Activated CD8-positive, alpha-beta T cell treated with anti-CD3 and anti-CD28 coated beads for 36 hours (primary cell): ENCODE measurements at regions not wholly inside any gene's neighbourhood (a gene's known extent, or its start where the extent isn't known, plus 50 kb on each side); places are given as distances from the start of the nearest gene placed in this dataset.

Source experiments
- ATAC-seq: fragments of 200-7000 bp; cut with Tn5 transposase; one replicate; pipeline ENCODE4 v1.10.0; 2021; ENCODE audit warnings: mild to moderate bottlenecking, moderate library complexity
- CTCF ChIA-PET: fragments of 350-600 bp; sonication (Branson Sonifier 250); formaldehyde crosslinking; loops from one replicate; lab custom pipeline; 2021; ENCODE audit warnings: antibody characterized with exemption; lab: Charles Lee
- POLR2A ChIA-PET: fragments of 350-600 bp; sonication (Branson Sonifier 250); formaldehyde crosslinking; loops from one replicate; lab custom pipeline; 2021; ENCODE audit warnings: antibody characterized with exemption; lab: Charles Lee
- DNase-seq: peaks from one replicate; pipeline ENCODE4 v3.0.0-alpha.2; 2020
- H3K27ac Mint-ChIP-seq: one replicate; pipeline ENCODE4 v1.8.0; 2021; ENCODE audit warnings: mild to moderate bottlenecking, mixed read lengths
- H3K27me3 Mint-ChIP-seq: one replicate; pipeline ENCODE4 v1.8.0; 2021; ENCODE audit warnings: mixed read lengths
- H3K36me3 Mint-ChIP-seq: one replicate; pipeline ENCODE4 v1.8.0; 2021; ENCODE audit warnings: low read depth, mixed read lengths
- H3K4me1 Mint-ChIP-seq: one replicate; pipeline ENCODE4 v1.8.0; 2021; ENCODE audit warnings: low read depth, mixed read lengths
- H3K4me3 Mint-ChIP-seq: one replicate; pipeline ENCODE4 v1.8.0; 2021; ENCODE audit warnings: mild to moderate bottlenecking, moderate library complexity, mixed read lengths
- H3K9me3 Mint-ChIP-seq: one replicate; pipeline ENCODE4 v1.8.0; 2021; ENCODE audit warnings: mixed read lengths
- intact Hi-C: fragments of 100-400 bp; cut with micrococcal nuclease; formaldehyde crosslinking; loops from one replicate; pipeline ENCODE4 v1.10.0; 2022
- TF ChIP-seq, protein P1 (sequence below): fragments of 200-600 bp; IDR thresholded peaks from one replicate; pipeline ENCODE4 v1.8.0; 2022; ENCODE audit warnings: antibody characterized with exemption, mild to moderate bottlenecking

- Mint-ChIP-seq H3K9me3 (no peaks in the 10 kb centered on the region), H3K4me1 (no peaks in the 10 kb centered on the region), H3K36me3 (no peaks in the 10 kb centered on the region), H3K27ac (no peak overlapping the region), H3K4me3 (no peak overlapping the region), H3K27me3 (no peaks in the 10 kb centered on the region)
- ChIA-PET POLR2A (no interaction called here), CTCF (no interaction called here)
- ATAC-seq = no peak
- intact Hi-C loops = no loop called here
- DNase-seq = no peak
- TF ChIP-seq, protein P1, sequence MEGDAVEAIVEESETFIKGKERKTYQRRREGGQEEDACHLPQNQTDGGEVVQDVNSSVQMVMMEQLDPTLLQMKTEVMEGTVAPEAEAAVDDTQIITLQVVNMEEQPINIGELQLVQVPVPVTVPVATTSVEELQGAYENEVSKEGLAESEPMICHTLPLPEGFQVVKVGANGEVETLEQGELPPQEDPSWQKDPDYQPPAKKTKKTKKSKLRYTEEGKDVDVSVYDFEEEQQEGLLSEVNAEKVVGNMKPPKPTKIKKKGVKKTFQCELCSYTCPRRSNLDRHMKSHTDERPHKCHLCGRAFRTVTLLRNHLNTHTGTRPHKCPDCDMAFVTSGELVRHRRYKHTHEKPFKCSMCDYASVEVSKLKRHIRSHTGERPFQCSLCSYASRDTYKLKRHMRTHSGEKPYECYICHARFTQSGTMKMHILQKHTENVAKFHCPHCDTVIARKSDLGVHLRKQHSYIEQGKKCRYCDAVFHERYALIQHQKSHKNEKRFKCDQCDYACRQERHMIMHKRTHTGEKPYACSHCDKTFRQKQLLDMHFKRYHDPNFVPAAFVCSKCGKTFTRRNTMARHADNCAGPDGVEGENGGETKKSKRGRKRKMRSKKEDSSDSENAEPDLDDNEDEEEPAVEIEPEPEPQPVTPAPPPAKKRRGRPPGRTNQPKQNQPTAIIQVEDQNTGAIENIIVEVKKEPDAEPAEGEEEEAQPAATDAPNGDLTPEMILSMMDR = no peak
Measured at GRCh38 chr3:40850861-40851260, 326.1 kb downstream of the ZNF621 start.

- CTCF ChIA-PET = no interaction called here
- Mint-ChIP-seq H3K27ac (no peak overlapping the region), H3K4me1 (no peaks in the 10 kb centered on the region), H3K27me3 (no peaks in the 10 kb centered on the region), H3K9me3 (no peaks in the 10 kb centered on the region), H3K4me3 (no peak overlapping the region), H3K36me3 (no peaks in the 10 kb centered on the region)
- no peak for ATAC-seq
- POLR2A ChIA-PET = no interaction called here
- TF ChIP-seq, protein P1 = no peak
- intact Hi-C loops = no loop called here
- DNase-seq = no peak
Measured at GRCh38 chr3:40851836-40852235, 327.1 kb downstream of the ZNF621 start.

DNA sequence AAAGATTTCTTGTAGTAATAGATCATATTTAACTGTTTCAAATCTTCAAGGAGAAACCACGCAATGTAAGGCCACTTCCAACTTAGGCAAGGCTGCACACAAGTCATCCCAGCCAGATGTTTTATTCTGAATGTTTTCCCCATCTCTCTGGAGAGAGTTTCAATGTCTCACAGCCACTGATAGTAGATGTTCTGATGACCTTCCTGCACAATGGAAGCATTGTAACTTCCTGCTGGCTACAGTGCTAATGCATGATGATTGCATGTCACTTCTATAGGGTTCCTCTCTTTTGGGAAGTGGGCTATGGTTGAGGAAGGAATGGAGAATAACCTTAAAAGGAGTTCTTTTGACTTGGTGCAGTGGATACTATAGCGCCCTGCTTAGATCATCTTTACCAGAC is 328.0 kb downstream of the ZNF621 start:
- Mint-ChIP-seq H3K36me3 (no peaks in the 10 kb centered on the region), H3K9me3 (no peaks in the 10 kb centered on the region), H3K4me3 (no peak overlapping the region), H3K27me3 (no peaks in the 10 kb centered on the region), H3K27ac (no peak overlapping the region), H3K4me1 (no peaks in the 10 kb centered on the region)
- ATAC-seq (no peak), DNase-seq (no peak)
- CTCF ChIA-PET = no interaction called here
- POLR2A ChIA-PET = no interaction called here
- TF ChIP-seq, protein P1 = no peak
- intact Hi-C loops = no loop called here

DNA sequence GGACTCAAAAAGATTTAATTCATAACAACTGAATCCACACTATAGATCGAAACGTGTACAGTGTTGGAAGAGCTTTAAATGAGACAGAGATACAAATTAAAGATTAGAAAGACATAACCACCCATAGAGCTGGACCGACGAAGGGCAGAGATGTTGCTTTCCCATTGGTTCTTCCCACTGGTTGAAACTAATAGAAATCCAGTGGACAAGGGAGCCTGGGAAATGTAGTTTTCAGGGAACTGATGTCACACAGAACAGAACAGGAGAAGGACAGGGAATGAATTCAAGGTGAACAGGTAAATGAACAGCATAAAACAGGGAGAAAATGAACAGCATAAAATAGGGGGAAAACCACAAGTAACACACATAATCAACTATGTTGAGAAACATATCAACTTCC is 328.7 kb downstream of the ZNF621 start:
- no peak for DNase-seq
- no peaks in the 10 kb centered on the region for H3K9me3 Mint-ChIP-seq
- no peak overlapping the region for H3K4me3 Mint-ChIP-seq
- ChIA-PET CTCF (no interaction called here), POLR2A (no interaction called here)
- TF ChIP-seq, protein P1 = no peak
- no peaks in the 10 kb centered on the region for H3K4me1 Mint-ChIP-seq
- no peaks in the 10 kb centered on the region for H3K27me3 Mint-ChIP-seq
- ATAC-seq = no peak
- intact Hi-C loops = no loop called here
- H3K36me3 Mint-ChIP-seq = no peaks in the 10 kb centered on the region
- no peak overlapping the region for H3K27ac Mint-ChIP-seq

GRCh38 chr3:40855871-40856270 is 331.1 kb downstream of the ZNF621 start:
- no peak overlapping the region for H3K27ac Mint-ChIP-seq
- CTCF ChIA-PET = no interaction called here
- POLR2A ChIA-PET = no interaction called here

More at GRCh38 chr3:40855871-40856270, 331.1 kb downstream of the ZNF621 start:
- H3K36me3 Mint-ChIP-seq = no peaks in the 10 kb centered on the region
- H3K4me1 Mint-ChIP-seq = no peaks in the 10 kb centered on the region
- intact Hi-C loops = no loop called here
- H3K9me3 Mint-ChIP-seq = no peaks in the 10 kb centered on the region
- ATAC-seq (no peak), DNase-seq (no peak)
- H3K27me3 Mint-ChIP-seq = no peaks in the 10 kb centered on the region
- H3K4me3 Mint-ChIP-seq = no peak overlapping the region
- TF ChIP-seq, protein P1 = no peak
